ENCODE measurements at regions not wholly inside any gene's neighbourhood (a gene's known extent, or its start where the extent isn't known, plus 50 kb on each side); places are given as distances from the start of the nearest gene placed in this dataset.

- Histone ChIP-seq H3K4me3 (ENCODE audit: extremely low read depth in 1 of 4, insufficient read depth in 2 of 4, low read depth in 3 of 4, low read length in 4 of 4) (no peak overlapping the region), H3K56ac (replicated peaks; ENCODE audit: insufficient read length, low read depth, low read length) (no peak overlapping the region), H3K27me3 (replicated peaks in 1 of 4; ENCODE audit: control insufficient read depth in 3 of 4, extremely low read depth in 1 of 4, insufficient read depth in 3 of 4, low read length in 3 of 4) (no peaks in the 10 kb centered on the region), H2BK15ac (ENCODE audit: low read length) (no peak overlapping the region), H3K23ac (ENCODE audit: insufficient read length) (no peak overlapping the region), H3K9ac (replicated peaks in 1 of 4; ENCODE audit: extremely low read depth in 1 of 4, low read depth in 3 of 4, low read length in 3 of 4) (no peak overlapping the region), H2BK120ac (replicated peaks; ENCODE audit: low read depth, low read length) (no peak overlapping the region), H2BK12ac (ENCODE audit: low read depth, low read length) (no peak overlapping the region), H3K18ac (ENCODE audit: extremely low read depth, low read length) (no peak overlapping the region), H2AFZ (ENCODE audit: low read length) (no peak overlapping the region), H3K4me2 (ENCODE audit: insufficient read depth in 1 of 2, low read depth in 2 of 2, low read length in 2 of 2) (no peak overlapping the region), H3K27ac (ENCODE audit: low read depth, low read length) (no peak overlapping the region), H3K4me1 (replicated peaks in 1 of 4; ENCODE audit: control insufficient read depth in 3 of 4, insufficient read depth in 4 of 4, low read length in 3 of 4) (peaks cover 3 to 5% (median 3%) of the 10 kb centered on the region in 4 experiments; a peak in 4 of 7 replicates), H3K79me2 (ENCODE audit: control insufficient read depth in 1 of 2, insufficient read depth in 2 of 2, low read length in 2 of 2) (no peaks in the 10 kb centered on the region), H4K20me1 (replicated peaks in 1 of 2; ENCODE audit: control insufficient read depth in 1 of 2, insufficient read depth in 2 of 2, low read length in 2 of 2) (no peaks in the 10 kb centered on the region), H3K14ac (ENCODE audit: insufficient read length) (no peak overlapping the region), H2BK20ac (ENCODE audit: low read length) (no peak overlapping the region), H4K8ac (ENCODE audit: extremely low read depth, insufficient read depth, low read length) (no peak overlapping the region; the same call in 1 of the 2 replicates), H2AK5ac (ENCODE audit: low read depth, low read length) (no peak overlapping the region), H3K23me2 (ENCODE audit: low read depth, low read length) (no peaks in the 10 kb centered on the region), H3K4ac (replicated peaks; ENCODE audit: insufficient read length, low read depth, low read length) (no peak overlapping the region), H3K36me3 (ENCODE audit: control insufficient read depth in 2 of 4, insufficient read depth in 4 of 4, low read length in 3 of 4) (no peaks in the 10 kb centered on the region), H4K5ac (ENCODE audit: insufficient read length, low read depth, low read length) (no peak overlapping the region), H2BK5ac (ENCODE audit: low read depth, low read length) (peak overlapping the region; percentile 7; the same call in 1 of the 2 replicates), H4K91ac (replicated peaks; ENCODE audit: insufficient read length, low read length) (no peak overlapping the region), H3K79me1 (ENCODE audit: low read depth, low read length) (peaks cover 2% of the 10 kb centered on the region; the same call in 1 of the 2 replicates), H3K9me3 (ENCODE audit: insufficient read depth in 2 of 2, low read depth in 1 of 2, low read length in 1 of 2) (no peaks in the 10 kb centered on the region)
- TF ChIP-seq TAF1 (IDR thresholded peaks at IDR 0.05; ENCODE audit: low read depth, low read length) (no peak), SRF (IDR thresholded peaks at IDR 0.05; ENCODE audit: low read depth, low read length) (no peak), HDAC2 (IDR thresholded peaks at IDR 0.05; ENCODE audit: borderline replicate concordance in 1 of 2, low read depth in 2 of 2, low read length in 2 of 2) (no peak), SIRT6 (IDR thresholded peaks at IDR 0.05; ENCODE audit: low read length) (no peak), RAD21 (IDR thresholded peaks at IDR 0.05 in 1 of 2, conservative IDR thresholded peaks at IDR 0.05 in 1 of 2; ENCODE audit: low read depth in 2 of 2, low read length in 2 of 2) (peak; percentile 64 to 75), CTCF (IDR thresholded peaks at IDR 0.05; ENCODE audit: control extremely low read depth in 1 of 3, insufficient read depth in 1 of 3, low read depth in 1 of 3, low read length in 3 of 3) (peak; percentile 68 to 77 (median 72)), POLR2A (IDR thresholded peaks at IDR 0.05; ENCODE audit: control extremely low read depth in 1 of 2, low read depth in 2 of 2, low read length in 2 of 2) (no peak), GABPA (IDR thresholded peaks at IDR 0.05; ENCODE audit: borderline replicate concordance, insufficient read depth, low read length) (no peak)
- ChIA-PET CTCF (ENCODE audit: partially characterized antibody) (interaction anchor here (0.6 to 2.1 kb wide), 19 partner anchors 8 to 255 kb away, joined by 3 to 8 read pairs (median 3); no protein-coding TSS in a partner anchor), POLR2A (ENCODE audit: partially characterized antibody) (interaction anchor here (1.1 to 1.3 kb wide), 2 partner anchors 19 to 33 kb away, joined by 3 read pairs; no protein-coding TSS in a partner anchor)
- 74% methylated on average over 18 of the region's 18 CpGs; no CpG with 5 or more reads in 1 of the 2 experiments for WGBS, 2 experiments (ENCODE audit: extremely low coverage in 1 of 2, insufficient coverage in 1 of 2, insufficient read length in 1 of 2, insufficient replicate concordance in 2 of 2, low coverage in 1 of 2, low lambda C conversion rate in 2 of 2, missing lambda C conversion rate in 1 of 2)
- FAIRE-seq (no peak), DNase-seq (ENCODE audit: low read depth in 1 of 2, low spot score in 2 of 2) (peak; percentile 41 to 69)
Measured at GRCh38 chr15:29451201-29451781, 181.7 kb upstream of the NSMCE3 start.

Data from H1 (cell line).